ENCODE measurements at regions not wholly inside any gene's neighbourhood (a gene's known extent, or its start where the extent isn't known, plus 50 kb on each side); places are given as distances from the start of the nearest gene placed in this dataset.

GRCh38 chr6:163863565-163863964 lies 449.0 kb downstream of the QKI start:
- DNase-seq (ENCODE audit: low read depth, low spot score): no peak
- H3K4me2 ChIP-seq (ENCODE audit: control insufficient read depth, extremely low read depth, insufficient read depth, low read depth, low read length): no peak overlapping the region
- no peak overlapping the region for H2AFZ ChIP-seq (ENCODE audit: control insufficient read depth, low read length)
- H3K9me1 ChIP-seq (ENCODE audit: control insufficient read depth, extremely low read depth, insufficient read depth, low read length): no peaks in the 10 kb centered on the region
- H3K36me3 ChIP-seq (ENCODE audit: control insufficient read depth in 2 of 2, extremely low read depth in 1 of 2, insufficient read depth in 2 of 2, low read length in 2 of 2): no peaks in the 10 kb centered on the region
- dilution Hi-C loops (cut with MboI; ENCODE audit: extremely low pct_ligation_motif_present, low sequenced_read_pairs): no loop called here
- H3K9me3 ChIP-seq (ENCODE audit: control insufficient read depth, low read depth, low read length): no peaks in the 10 kb centered on the region
- no peaks in the 10 kb centered on the region for H3K27me3 ChIP-seq (ENCODE audit: control insufficient read depth, extremely low read depth, insufficient read depth, low read length)
- no peak for FAIRE-seq
- H3K27ac ChIP-seq (ENCODE audit: control insufficient read depth, insufficient read depth, low read length): no peak overlapping the region
- TF ChIP-seq, protein P1, sequence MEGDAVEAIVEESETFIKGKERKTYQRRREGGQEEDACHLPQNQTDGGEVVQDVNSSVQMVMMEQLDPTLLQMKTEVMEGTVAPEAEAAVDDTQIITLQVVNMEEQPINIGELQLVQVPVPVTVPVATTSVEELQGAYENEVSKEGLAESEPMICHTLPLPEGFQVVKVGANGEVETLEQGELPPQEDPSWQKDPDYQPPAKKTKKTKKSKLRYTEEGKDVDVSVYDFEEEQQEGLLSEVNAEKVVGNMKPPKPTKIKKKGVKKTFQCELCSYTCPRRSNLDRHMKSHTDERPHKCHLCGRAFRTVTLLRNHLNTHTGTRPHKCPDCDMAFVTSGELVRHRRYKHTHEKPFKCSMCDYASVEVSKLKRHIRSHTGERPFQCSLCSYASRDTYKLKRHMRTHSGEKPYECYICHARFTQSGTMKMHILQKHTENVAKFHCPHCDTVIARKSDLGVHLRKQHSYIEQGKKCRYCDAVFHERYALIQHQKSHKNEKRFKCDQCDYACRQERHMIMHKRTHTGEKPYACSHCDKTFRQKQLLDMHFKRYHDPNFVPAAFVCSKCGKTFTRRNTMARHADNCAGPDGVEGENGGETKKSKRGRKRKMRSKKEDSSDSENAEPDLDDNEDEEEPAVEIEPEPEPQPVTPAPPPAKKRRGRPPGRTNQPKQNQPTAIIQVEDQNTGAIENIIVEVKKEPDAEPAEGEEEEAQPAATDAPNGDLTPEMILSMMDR (optimal IDR thresholded peaks at IDR 0.05 in 1 of 3, IDR thresholded peaks at IDR 0.05 in 1 of 3, conservative IDR thresholded peaks at IDR 0.05 in 1 of 3; ENCODE audit: extremely low read depth in 1 of 3, insufficient read depth in 2 of 3, low read length in 3 of 3): no peak
- no peak for TF ChIP-seq EZH2 (IDR thresholded peaks at IDR 0.05; ENCODE audit: low read length)
- no peaks in the 10 kb centered on the region for H3K4me1 ChIP-seq (ENCODE audit: control insufficient read depth, extremely low read depth, insufficient read depth, low read length)
- H3K4me3 ChIP-seq (ENCODE audit: control insufficient read depth in 2 of 3, extremely low read depth in 1 of 3, insufficient read depth in 2 of 3, low read depth in 1 of 3, low read length in 3 of 3): no peak overlapping the region
- H3K79me2 ChIP-seq (ENCODE audit: control insufficient read depth, insufficient read depth, low read length): no peaks in the 10 kb centered on the region
- H4K20me1 ChIP-seq (ENCODE audit: control insufficient read depth, extremely low read depth, insufficient read depth, low read length): no peaks in the 10 kb centered on the region
- no peak overlapping the region for H3K9ac ChIP-seq (ENCODE audit: control insufficient read depth, extremely low read depth, insufficient read depth, low read length)

- no peaks in the 10 kb centered on the region for H3K36me3 ChIP-seq (ENCODE audit: control insufficient read depth in 2 of 2, extremely low read depth in 1 of 2, insufficient read depth in 2 of 2, low read length in 2 of 2)
- no peaks in the 10 kb centered on the region for H3K9me1 ChIP-seq (ENCODE audit: control insufficient read depth, extremely low read depth, insufficient read depth, low read length)
- TF ChIP-seq, protein P1 (optimal IDR thresholded peaks at IDR 0.05 in 1 of 3, IDR thresholded peaks at IDR 0.05 in 1 of 3, conservative IDR thresholded peaks at IDR 0.05 in 1 of 3; ENCODE audit: extremely low read depth in 1 of 3, insufficient read depth in 2 of 3, low read length in 3 of 3): no peak
- no peak for TF ChIP-seq EZH2 (IDR thresholded peaks at IDR 0.05; ENCODE audit: low read length)
- DNase-seq (ENCODE audit: low read depth, low spot score): no peak
- no peak overlapping the region for H2AFZ ChIP-seq (ENCODE audit: control insufficient read depth, low read length)
- no peak for FAIRE-seq
- H3K9me3 ChIP-seq (ENCODE audit: control insufficient read depth, low read depth, low read length): no peaks in the 10 kb centered on the region
- H4K20me1 ChIP-seq (ENCODE audit: control insufficient read depth, extremely low read depth, insufficient read depth, low read length): no peaks in the 10 kb centered on the region
- H3K4me3 ChIP-seq (ENCODE audit: control insufficient read depth in 2 of 3, extremely low read depth in 1 of 3, insufficient read depth in 2 of 3, low read depth in 1 of 3, low read length in 3 of 3): no peak overlapping the region
- no peak overlapping the region for H3K27ac ChIP-seq (ENCODE audit: control insufficient read depth, insufficient read depth, low read length)
- H3K4me2 ChIP-seq (ENCODE audit: control insufficient read depth, extremely low read depth, insufficient read depth, low read depth, low read length): no peak overlapping the region
- no peaks in the 10 kb centered on the region for H3K27me3 ChIP-seq (ENCODE audit: control insufficient read depth, extremely low read depth, insufficient read depth, low read length)
- H3K79me2 ChIP-seq (ENCODE audit: control insufficient read depth, insufficient read depth, low read length): no peaks in the 10 kb centered on the region
- no peak overlapping the region for H3K9ac ChIP-seq (ENCODE audit: control insufficient read depth, extremely low read depth, insufficient read depth, low read length)
- H3K4me1 ChIP-seq (ENCODE audit: control insufficient read depth, extremely low read depth, insufficient read depth, low read length): no peaks in the 10 kb centered on the region
- dilution Hi-C loops (cut with MboI; ENCODE audit: extremely low pct_ligation_motif_present, low sequenced_read_pairs): no loop called here
Observed at GRCh38 chr6:163862701-163863100, 448.2 kb downstream of the QKI start.

All from keratinocyte (primary cell).